Loucy (cell line): ENCODE measurements at regions not wholly inside any gene's neighbourhood (a gene's known extent, or its start where the extent isn't known, plus 50 kb on each side); places are given as distances from the start of the nearest gene placed in this dataset.

Experiments
- CTCF ChIP-seq: fragments of 200-600 bp; sonication (generic); conservative IDR thresholded peaks from 2 replicates; pipeline ENCODE4 v1.5.1; 2014; ENCODE audit warnings: mild to moderate bottlenecking, antibody characterized with exemption, low read length
- EZH2phosphoT487 ChIP-seq: fragments of 200-600 bp; IDR thresholded peaks from 2 replicates; pipeline ENCODE4 v1.6.1; 2018; ENCODE audit warnings: antibody characterized with exemption, mild to moderate bottlenecking, moderate library complexity, borderline replicate concordance

- TF ChIP-seq CTCF (peak; percentile 91), EZH2phosphoT487 (no peak)
These were observed 1124.7 kb downstream of the FLRT2 start for GRCh38 chr14:86654558-86655184.
